Activated effector memory CD4-positive, alpha-beta T cell treated with anti-CD3 and anti-CD28 coated beads, Interleukin-2, amount 50 U/mL, for 16 hours (primary cell): ENCODE measurements at regions not wholly inside any gene's neighbourhood (a gene's known extent, or its start where the extent isn't known, plus 50 kb on each side); places are given as distances from the start of the nearest gene placed in this dataset.
"Not testable (repeated sequence)": the region's sequence is repeated elsewhere in the genome, so short reads cannot be mapped to it uniquely, and the experiment has no call there.

Experiments
- DNase-seq: peaks from one replicate; pipeline ENCODE4 v3.0.0-alpha.2; 2020

DNA sequence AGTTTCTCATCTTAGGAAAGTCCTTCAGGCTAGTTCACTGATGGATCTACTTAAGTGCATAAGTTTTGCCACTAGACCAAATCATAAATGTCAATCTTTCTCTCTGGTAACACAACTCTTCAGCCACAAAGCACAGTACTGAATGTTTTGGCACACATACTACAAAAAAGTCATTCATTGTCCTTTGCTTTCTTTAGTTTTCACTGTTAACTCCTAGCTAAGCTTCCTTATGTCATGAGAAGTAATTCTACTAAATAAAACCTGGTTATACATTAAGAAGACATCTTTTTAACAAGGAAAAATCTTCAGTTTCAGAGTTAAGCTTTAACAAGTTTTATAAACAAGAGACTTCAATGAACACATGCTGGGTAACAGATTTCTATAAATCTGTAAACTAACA lies 379.2 kb upstream of the NFIA start:
- no peak for DNase-seq

DNA sequence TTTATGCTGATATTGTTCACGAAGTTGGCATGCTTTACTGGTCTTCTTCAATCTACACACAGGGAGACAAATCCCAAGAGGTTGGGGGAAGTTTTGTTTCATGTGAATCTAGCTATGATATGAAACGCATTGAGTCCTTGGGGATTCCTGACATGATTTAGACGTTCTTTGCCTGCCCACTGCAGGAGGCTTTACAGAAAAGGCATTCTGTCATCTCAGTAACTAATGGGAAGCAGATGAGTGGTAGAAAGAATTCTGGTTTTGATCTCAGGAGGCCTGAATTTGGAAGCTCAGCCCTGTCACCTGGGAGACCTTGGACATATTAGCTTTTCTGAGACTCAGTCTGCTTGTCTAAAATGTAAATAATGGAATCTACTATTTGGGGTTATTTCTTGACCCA lies 383.0 kb upstream of the NFIA start:
- no peak for DNase-seq

DNA sequence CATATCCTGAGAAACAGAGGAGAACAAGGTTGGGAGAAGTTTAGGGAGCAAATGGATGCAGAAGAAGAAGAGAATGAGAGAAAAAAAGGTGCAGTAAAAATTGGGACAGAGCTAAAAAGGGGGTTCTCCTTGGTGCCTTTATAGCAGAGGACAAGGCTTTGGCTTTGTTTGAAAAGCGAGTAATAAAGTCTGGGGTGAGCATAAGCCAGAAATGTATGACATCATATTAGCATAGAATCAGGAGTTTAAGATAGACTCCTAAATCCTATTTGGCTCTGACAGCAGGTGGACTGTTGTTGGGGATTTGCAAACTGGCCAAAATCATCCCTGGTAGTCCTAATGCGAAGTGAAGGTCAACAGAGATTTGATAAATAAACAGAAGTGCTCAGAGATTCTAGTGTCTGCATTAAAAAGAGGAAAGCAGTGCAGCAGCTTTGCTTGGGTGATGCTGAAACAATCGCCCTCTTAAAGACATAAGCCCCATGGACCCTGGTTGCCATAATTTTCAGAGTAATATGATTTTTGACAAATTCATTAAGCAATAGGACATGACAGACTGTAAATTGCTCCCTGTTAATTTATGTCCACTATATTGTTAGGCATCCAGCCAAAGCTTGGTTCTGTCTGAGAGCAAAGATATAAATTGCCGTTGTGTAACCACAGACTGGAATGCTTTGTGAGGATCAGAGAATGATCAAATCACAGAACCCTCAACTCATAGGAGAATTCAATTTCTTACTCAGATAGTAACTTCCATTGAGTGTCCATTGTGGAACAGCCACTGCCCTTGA lies 385.0 kb upstream of the NFIA start:
- DNase-seq: no peak

DNA sequence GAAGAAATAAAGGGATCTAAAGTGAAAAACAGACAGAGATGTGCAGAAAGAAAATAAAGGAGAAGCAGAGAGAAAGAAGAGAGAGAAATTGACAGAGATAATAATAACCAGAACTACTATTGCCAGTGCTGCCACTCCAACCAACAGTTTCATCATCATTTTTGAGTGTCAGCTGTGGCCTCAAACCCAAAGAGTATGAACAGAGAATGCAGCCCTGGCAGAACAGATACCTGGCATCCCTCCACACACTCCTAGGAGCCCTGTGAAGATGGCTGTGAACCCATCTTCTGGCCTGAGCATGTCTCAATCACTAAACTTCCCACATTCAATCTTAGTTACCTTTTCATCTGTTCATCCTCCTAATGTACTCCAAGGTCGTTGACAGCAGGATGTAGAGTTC lies 385.8 kb upstream of the NFIA start:
- DNase-seq: no peak

DNA sequence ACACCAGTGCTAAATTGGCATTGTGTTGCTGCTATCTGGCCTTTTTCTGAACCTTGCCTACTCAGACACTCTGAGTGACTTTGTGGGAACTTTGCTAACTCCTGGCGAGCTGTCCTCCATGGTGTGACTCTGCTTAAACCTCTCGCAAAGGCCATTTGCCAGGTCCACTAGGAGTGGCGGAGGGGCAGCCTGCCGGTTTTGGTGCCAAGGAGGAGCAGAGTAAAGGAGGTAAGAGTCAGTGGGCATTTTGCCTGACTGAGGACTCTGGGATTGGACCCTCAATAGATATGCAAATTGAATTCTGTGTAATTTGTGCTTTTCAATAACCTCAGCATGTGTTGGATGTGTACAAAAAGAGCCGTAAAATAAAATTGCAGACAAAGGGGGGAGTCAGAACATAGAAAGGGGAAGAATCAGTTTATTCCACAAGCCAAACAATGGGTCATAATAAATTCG lies 386.6 kb upstream of the NFIA start:
- no peak for DNase-seq

DNA sequence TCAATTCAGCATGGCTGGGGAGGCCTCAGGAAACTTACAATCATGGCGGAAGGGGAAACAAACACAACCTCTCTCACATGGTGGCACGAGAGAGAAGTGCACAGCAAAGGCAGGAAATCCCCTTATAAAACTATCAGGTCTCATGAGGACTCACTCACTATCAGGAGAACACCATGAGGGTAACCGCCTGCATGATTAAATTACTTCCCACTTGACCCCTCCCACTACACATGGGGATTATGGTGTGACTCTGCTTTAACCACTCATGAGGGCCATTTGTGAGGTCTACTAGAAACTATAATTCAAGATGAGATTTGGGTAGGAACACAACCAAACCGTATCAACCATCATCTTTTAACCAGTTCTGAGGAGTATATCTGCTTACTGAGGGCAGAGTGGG lies 387.4 kb upstream of the NFIA start:
- no peak for DNase-seq

DNA sequence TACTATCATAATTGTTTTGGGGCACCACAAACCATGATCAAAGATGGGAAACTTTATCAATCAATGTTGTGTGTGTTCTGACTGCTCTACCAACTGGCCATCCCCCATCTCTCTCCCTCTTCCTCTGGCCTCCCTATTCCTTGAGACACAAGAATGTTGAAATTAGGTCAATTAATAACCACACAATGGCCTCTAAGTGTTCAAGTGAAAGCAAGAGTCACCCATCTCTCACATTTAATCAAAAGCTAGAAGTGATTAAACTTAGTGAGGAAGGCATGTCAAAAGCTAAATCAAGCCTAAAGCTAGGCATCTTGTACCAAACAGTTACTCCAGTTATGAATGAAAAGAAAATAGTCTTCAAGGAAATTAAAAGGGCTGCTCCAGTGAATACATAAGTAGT lies 390.3 kb upstream of the NFIA start:
- no peak for DNase-seq

DNA sequence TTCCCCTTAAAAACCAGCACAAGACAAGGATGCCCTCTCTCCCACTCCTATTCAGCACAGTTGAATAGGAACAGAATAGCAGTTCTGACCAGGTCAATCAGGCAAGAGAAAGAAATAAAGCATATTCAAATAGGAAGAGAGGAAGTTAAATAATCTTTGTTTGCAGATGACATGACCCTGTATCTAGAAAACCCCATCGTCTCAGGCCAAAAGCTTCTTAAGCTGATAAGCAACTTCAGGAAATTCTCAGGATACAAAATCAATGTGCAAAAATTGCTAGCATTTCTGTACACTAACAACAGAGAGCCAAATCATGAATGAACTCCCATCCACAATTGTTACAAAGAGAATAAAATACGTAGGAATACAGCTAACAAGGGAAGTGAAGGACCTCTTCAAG lies 394.1 kb upstream of the NFIA start:
- DNase-seq: not testable (repeated sequence)

DNA sequence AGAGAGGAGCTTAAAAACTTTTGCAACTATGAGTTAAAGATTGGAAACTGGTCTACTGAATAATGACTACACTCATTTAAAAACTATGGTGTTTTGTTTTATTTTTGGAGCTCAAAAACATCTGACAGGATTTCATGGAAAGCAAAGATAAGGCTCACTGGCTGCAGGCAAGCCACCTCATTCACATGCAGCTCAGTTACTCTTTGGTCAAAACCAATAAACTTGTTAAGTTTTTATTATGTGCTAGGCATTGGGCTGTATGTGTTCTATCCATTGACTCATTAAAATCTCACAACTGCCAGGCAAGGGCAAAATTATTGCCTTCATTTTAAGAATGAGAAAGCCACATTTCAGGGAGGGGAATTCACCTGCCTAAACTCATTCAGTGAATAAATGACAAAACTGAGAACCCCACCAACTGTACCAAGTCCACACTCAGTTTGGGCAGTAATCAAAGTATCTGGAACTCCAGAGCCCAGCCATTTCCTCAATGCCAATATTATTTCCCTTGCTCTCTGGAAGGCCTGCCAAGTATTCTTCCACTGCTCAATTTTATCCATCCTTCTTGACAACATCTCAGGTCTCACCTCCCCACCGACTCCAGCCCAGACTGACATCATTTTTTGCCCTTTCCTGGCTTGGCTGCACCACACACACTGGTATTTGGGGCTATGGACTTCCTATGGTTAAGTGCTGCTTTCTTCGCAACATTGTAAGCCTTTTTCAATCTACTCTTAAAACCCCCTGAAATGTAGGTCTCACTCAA lies 401.1 kb upstream of the NFIA start:
- no peak for DNase-seq

DNA sequence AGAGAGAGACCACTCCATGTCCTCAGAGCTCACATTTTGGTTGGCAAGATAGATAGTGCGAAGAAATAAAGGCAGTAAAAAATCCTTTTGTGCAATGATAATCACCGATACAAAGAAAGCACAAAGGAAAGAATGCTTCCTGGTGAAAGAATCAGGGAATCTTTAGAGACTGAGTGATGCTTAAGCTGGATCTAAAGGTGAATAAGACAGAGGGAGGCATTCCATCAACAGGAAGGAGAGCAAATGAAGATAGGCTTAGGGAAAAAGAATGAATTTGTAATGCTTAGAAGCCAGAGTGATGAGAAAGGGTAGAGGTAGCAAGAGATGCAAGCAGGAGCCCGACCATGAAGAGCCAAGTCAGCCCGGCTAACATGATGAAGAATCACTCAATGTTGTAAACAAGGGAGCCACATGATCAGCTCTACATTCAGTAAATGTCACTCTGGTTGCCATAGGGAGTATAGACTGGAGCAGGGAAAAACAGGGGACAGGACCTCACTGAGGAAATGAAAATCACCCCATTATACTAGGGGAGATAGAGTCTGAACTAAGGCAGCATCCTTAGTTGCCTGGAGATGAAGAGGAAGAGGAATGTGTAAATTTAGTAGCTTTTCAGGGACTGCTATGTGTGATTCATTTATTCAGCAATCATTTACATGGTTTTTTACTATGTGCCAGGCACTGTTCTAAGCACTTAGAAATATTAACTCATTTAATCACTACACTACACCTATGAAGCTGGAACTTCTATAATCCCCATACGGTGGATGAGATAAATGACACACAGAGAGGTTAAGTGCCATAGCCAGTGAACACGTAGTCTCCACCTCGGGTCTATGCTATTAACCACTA lies 402.6 kb upstream of the NFIA start:
- no peak for DNase-seq

DNA sequence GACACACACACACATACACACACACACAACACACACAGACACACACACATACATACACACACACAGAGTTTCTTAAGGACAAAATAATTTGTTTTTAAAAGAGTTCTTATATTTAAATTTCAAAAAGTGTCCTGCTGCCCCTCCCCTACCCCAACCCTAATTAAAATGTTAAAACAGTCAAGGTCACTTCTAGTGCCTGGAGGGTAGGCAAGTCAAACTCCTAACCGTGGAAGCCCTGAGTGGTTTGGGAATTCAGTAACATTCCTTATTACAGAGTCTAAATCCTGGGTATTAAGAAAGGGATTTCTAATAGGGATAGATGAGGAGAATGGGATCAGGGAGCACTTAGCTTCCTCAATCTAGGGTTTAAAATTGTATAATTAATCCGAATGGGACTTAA lies 403.6 kb upstream of the NFIA start:
- DNase-seq: no peak

DNA sequence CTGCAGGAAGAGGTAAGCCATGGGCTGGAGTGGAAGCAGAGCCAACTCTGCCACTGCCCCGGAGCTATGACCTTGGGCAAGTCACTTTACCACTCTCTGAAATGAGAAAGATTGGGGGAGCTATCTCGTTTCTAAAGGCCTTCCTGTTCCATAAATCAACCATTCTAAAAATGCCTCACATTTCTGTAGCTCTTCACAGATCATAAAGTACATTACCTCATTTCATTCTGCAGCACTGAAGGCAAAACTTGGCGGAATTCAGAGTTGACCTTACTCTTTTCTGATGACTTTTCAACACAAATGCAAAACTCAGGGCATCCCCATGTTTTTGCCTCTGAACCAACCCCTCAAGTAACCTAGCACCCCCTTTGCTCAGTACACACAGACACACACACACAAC lies 404.0 kb upstream of the NFIA start:
- DNase-seq: no peak

DNA sequence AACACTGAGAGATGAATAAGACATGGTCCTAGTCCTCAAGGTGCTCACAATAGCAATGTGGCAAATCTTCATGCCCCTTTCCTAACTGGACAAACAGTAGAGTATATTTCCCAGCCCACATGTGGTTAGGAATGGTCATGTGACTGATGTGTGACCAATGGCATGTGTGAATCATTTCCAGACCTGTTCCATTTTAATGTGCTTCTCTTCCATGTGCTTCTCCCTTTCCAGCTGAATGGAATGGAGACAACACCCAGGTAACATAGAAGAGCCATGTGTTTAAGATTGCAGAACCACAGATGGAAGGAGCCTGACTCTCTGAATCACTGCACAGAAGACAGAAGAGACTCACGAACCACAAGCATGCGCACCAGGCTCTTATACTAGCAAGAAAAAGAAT lies 409.9 kb upstream of the NFIA start:
- DNase-seq: no peak

DNA sequence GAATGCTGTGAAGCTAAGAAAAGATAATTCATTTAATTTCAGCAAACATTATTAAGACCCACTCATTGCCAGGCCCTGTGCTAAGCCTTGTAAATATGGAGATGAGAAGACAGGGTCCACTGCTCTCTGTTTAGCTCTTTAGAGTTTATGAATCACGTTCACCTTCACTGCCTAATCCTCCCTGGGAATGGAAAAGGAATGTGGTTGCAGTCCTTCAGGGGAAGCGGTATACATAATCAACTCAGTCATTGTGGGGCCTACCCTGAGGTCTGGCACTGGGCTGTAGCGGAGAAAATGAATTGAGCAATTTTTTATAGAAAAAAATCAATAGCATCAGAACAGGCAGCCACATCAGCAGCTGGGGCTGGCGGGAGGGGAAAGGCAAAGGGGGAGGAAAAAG lies 412.1 kb upstream of the NFIA start:
- DNase-seq: no peak

DNA sequence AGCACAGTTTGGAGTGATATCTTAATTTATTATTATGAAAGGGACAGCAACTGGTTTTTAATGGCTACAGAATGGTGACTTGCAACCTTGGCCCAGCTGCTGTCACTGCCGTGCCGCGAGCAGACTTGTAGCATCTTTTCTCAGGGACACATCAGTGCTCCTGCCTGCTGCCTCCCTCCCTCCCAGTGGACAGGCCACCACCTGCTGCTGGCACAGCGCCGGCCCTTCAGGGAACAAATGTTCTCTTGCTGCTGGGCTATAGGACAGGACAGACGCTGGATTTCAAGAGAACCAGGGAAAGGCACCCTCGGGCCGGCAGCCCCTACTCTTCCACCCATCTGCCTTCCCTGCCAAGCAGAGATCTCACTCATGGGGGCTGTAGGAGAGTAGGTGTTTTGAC lies 413.8 kb upstream of the NFIA start:
- no peak for DNase-seq

DNA sequence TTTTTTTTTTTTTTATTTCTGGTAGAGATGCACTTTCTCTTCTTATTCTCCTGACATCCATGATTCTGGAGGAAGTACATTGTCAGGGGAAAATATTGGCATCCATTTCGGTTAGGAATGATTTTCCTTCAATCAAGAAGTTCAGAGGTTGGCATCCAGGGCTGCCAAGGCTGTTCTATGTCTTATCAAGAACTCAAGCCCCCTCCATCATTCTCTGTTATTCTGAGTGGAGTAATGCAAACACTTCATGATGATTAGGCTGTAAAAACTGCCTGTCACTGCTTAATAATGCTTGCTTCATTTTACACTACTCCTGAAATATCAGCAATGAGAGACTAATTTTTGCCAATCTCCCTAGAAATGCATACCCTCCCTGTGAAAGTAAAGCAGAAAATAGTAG lies 417.1 kb upstream of the NFIA start:
- no peak for DNase-seq

DNA sequence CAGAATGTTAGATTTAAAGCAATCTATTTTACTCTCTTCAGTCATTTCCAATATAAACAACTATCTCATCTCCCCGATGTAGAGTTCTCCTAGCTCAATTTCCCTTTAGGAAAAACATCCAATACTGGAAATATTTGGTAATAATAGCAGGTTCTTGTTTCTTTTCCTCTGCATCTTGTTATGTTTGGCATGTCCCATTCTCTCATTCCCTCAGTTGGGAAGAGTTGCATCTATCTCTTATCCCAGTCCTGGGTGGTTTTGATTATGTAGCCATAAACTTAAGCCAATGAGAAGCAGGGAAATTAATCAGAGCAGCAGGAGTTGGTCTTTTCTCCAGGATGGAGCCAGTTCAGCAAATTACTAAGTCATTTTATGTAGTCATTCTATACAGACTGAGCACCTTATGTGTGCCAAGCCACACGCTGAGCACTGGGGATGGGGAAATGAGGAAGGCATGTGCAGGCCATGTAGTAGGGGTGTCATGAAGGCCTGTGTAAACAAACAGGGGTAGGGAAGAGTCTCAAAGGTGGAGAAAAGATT lies 418.2 kb upstream of the NFIA start:
- DNase-seq: no peak

DNA sequence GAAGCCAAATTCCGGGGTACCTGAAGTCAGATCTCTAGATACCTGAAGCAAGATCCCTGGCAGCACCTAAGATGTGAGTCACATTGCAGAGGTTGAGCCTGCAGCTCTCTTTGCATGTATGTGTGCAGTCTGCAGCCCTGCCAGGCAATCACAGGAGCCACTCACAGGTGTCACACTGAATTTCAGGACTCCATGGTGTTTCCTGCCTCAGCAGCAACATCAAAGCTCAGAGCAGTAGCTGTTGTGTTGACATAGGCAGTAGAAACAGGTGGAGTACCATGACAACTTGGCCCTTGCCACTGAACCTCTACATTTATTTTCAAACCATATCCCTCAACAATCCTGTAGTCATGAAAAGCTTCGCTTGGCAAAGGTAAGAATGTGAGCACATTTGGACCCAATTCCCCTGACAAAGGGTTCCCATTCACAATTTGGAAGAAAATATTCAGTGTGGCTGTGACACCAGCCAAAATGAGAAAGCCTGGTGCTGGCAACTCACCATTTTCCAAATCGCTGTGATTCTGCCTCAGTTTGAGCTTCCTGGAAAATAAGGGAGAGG lies 419.8 kb upstream of the NFIA start:
- DNase-seq: no peak

DNA sequence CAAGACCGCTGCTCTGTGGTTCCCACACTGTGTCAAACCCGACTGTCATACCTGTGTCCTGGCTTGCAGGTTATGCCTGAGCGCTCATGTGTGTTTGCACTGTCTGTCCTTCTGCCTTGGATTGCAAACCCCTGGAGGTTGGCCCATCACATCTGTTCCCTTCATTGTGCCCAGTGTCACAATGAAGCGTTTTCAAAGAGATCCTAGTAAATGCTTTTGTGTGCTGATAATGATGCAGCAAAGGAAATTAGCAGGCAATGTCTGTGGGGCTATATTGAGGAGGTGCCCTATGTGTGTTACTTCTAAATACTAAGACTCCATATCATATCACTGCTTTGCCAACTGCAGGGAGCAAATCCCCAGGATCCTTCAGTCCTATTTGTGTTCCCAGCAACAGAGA lies 424.4 kb upstream of the NFIA start:
- DNase-seq: no peak

DNA sequence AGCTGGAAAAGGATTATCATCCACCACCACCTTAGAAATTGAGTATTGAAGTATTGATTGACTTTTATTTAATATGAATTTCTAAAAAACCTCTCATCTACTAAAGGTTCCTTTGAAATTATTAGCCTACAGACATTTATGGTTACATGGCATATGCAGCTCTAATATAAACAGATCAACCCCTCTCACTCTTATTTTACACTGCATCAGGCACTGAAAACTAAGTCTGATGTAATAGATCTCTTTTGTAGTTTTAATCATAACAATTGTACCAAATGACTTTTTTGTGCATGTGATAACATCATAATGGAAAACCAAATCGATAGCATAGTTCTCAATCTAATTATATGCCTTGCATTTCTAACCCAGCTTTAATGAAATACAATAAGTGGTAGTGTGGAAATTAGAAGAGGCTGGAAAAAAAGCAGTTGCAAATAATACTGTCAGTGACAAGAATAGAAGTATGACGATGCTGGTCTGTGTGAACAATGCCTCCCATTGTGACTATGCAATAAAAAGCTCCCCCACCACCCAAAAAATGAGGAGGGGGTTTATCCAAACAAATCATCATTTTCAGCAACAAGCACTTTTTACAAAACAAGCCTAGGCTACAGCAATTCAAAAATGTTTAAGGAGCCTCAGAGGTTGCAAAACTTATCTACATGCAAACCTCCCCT lies 426.5 kb upstream of the NFIA start:
- no peak for DNase-seq

DNA sequence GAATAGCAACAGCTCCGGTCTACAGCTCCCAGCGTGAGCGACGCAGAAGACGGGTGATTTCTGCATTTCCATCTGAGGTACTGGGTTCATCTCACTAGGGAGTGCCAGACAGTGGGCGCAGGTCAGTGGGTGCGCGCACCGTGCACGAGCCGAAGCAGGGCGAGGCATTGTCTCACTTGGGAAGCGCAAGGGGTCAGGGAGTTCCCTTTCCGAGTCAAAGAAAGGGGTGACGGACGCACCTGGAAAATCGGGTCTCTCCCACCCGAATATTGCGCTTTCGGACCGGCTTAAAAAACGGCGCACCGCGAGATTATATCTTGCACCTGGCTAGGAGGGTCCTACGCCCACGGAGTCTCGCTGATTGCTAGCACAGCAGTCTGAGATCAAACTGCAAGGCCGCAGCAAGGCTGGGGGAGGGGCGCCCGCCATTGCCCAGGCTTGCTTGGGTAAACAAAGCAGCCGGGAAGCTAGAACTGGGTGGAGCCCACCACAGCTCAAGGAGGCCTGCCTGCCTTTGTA lies 442.3 kb upstream of the NFIA start:
- DNase-seq: not testable (repeated sequence)

DNA sequence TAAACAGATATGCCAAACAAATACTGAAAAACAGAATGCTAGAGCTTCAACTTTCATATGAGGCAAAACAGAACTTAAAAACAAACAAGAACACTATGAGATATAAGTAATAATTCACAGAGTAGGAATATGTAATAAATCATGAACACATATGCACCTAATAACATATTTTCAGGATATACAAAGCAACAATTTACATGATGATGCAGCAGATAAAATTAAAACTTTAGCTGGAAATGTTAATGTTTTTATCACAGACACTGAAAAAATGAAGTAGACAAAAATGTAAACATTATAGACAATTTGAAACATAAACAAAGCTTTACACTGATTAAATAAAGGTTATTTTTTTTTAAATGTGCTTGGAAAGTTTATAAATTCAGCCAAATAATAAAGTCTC lies 443.1 kb upstream of the NFIA start:
- no peak for DNase-seq
